HepG2 (cell line): ENCODE measurements at regions not wholly inside any gene's neighbourhood (a gene's known extent, or its start where the extent isn't known, plus 50 kb on each side); places are given as distances from the start of the nearest gene placed in this dataset.
"Not testable (repeated sequence)": the region's sequence is repeated elsewhere in the genome, so short reads cannot be mapped to it uniquely, and the experiment has no call there.

Experiments used
- NONO ChIP-seq, 2 experiments: fragments of 450-650 bp in 1 of 2; sonication (generic) in 1 of 2; formaldehyde crosslinking in 1 of 2; IDR thresholded peaks in 1 of 2; conservative IDR thresholded peaks in 1 of 2; 2 replicates each; pipeline versions ENCODE4 v1.6.1 to v1.8.0; 2017 to 2022; ENCODE audit warnings: mild to moderate bottlenecking in 1 of 2, missing genetic modification reagents in 1 of 2, moderate library complexity in 1 of 2
- POLR2AphosphoS5 ChIP-seq: IDR thresholded peaks from 2 replicates; pipeline ENCODE4 v1.6.1; 2012; ENCODE audit warnings: low read depth, low read length
- SKIL ChIP-seq: sonication (generic); formaldehyde crosslinking; IDR thresholded peaks from 2 replicates; pipeline ENCODE4 v1.8.0; 2022; ENCODE audit warnings: missing genetic modification reagents, mild to moderate bottlenecking, moderate library complexity, borderline replicate concordance
- TF ChIP-seq, protein P1 (sequence below): sonication (generic); formaldehyde crosslinking; IDR thresholded peaks from 2 replicates; pipeline ENCODE4 v1.4.0; 2020; ENCODE audit warnings: missing genetic modification reagents

DNA sequence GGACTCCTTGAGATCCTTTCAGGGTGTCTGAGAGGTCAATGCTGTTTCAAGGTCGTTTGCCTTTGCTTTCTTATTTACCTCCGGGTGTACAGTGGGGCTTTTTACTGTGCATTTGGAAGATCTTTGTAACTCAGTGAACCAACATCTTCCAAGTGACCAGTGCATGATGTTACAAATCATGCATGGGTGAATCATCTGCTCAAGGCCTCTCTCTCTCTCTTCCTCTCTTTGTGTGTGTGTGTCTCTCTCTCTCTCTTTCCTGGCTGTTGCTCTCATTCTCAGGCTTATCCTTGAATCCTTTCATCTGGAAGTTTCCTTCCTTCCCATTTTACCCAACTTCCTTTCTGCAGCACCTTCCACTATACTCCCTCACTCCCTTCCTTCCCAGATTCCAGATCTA, 96.1 kb downstream of the TRIM43 start:
- TF ChIP-seq NONO (IDR thresholded peaks at IDR 0.05); NONO (CRISPR knock-in tag; conservative IDR thresholded peaks at IDR 0.05); SKIL (CRISPR knock-in tag); POLR2AphosphoS5: not testable (repeated sequence)
- TF ChIP-seq, protein P1, sequence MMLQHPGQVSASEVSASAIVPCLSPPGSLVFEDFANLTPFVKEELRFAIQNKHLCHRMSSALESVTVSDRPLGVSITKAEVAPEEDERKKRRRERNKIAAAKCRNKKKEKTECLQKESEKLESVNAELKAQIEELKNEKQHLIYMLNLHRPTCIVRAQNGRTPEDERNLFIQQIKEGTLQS (CRISPR knock-in tag) = not testable (repeated sequence)
